ENCODE measurements at regions not wholly inside any gene's neighbourhood (a gene's known extent, or its start where the extent isn't known, plus 50 kb on each side); places are given as distances from the start of the nearest gene placed in this dataset.

- no peak for TF ChIP-seq CTCF (IDR thresholded peaks at IDR 0.05)
- no peak for TF ChIP-seq ZFX (IDR thresholded peaks at IDR 0.05; ENCODE audit: borderline replicate concordance)
These were observed 508.0 kb downstream of the AACS start for GRCh38 chr12:125573271-125573670.
